ENCODE measurements at regions not wholly inside any gene's neighbourhood (a gene's known extent, or its start where the extent isn't known, plus 50 kb on each side); places are given as distances from the start of the nearest gene placed in this dataset.

DNA sequence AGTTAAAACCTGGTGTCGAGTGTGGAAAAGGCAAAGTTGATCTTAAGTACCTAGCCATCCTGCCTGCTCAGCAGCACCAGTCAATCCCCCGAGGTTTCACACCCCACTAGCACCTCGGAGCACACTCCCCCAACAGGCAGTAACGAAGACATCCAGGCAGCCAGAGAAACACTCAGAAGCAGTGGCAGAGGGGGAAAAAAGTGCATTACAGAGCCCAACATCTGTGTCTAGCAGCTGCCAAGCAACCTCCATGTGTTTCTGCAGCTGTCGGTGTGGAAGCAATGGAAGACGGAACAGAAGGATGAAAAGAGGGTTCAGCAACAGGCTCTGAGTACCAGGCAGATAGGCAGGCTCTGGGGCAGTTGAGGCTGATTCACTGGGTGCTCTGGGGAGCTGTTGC is 73.4 kb upstream of the PROX1 start:
- TF ChIP-seq ESRRG (CRISPR knock-in tag; IDR thresholded peaks at IDR 0.05) (no peak), TCF4 (CRISPR knock-in tag; IDR thresholded peaks at IDR 0.05; ENCODE audit: borderline replicate concordance) (no peak), GLIS3 (CRISPR knock-in tag; IDR thresholded peaks at IDR 0.05) (no peak), PPARA (CRISPR knock-in tag; IDR thresholded peaks at IDR 0.05; ENCODE audit: borderline replicate concordance) (no peak), CREB5 (CRISPR knock-in tag; IDR thresholded peaks at IDR 0.05; ENCODE audit: low read depth) (no peak), ZFP3 (CRISPR knock-in tag; IDR thresholded peaks at IDR 0.05) (no peak), ZFP30 (CRISPR knock-in tag; IDR thresholded peaks at IDR 0.05) (no peak)

All from SK-N-SH treated with all-trans-retinoic acid at 6 μM for 48 hours (cell line).